Common myeloid progenitor, CD34-positive (primary cell): ENCODE measurements at regions not wholly inside any gene's neighbourhood (a gene's known extent, or its start where the extent isn't known, plus 50 kb on each side); places are given as distances from the start of the nearest gene placed in this dataset.
"Not testable (repeated sequence)": the region's sequence is repeated elsewhere in the genome, so short reads cannot be mapped to it uniquely, and the experiment has no call there.

Source experiments
- CTCF ChIA-PET: fragments of 350-600 bp; sonication (Branson Sonifier 250); formaldehyde crosslinking; loops from one replicate; lab custom pipeline; 2021; ENCODE audit warnings: antibody characterized with exemption; lab: Charles Lee
- POLR2A ChIA-PET: fragments of 350-600 bp; sonication (Branson Sonifier 250); formaldehyde crosslinking; loops from one replicate; lab custom pipeline; 2021; ENCODE audit warnings: antibody characterized with exemption; lab: Charles Lee
- DNase-seq, 3 donors: peaks; one replicate each; pipeline versions ENCODE4 v3.0.0 to v3.0.0-alpha.2; 2013
- H3K27ac ChIP-seq, 2 experiments: 1 replicate in 1 of 2; 2 replicates in 1 of 2; pipeline ENCODE4 v1.7.0; 2013; ENCODE audit warnings: inconsistent platforms in 2 of 2, low read length in 2 of 2, mild to moderate bottlenecking in 2 of 2, low read depth in 1 of 2, moderate library complexity in 1 of 2; ENCODE audit not compliant: severe bottlenecking in 2 of 2, insufficient read depth in 1 of 2, poor library complexity in 1 of 2
- H3K27me3 ChIP-seq, 5 experiments: replicated peaks in 2 of 5; 1 replicate in 3 of 5; 2 replicates in 2 of 5; pipeline versions ENCODE4 v1.6.1 to v1.7.0; 2013; ENCODE audit warnings: low read length in 4 of 5, mild to moderate bottlenecking in 2 of 5, moderate library complexity in 2 of 5, inconsistent platforms in 1 of 5; ENCODE audit not compliant: insufficient read depth in 5 of 5, control insufficient read depth in 4 of 5
- H3K36me3 ChIP-seq, 4 experiments: 1 replicate in 2 of 4; 2 replicates in 2 of 4; pipeline versions ENCODE4 v1.6.1 to v1.7.0; 2013; ENCODE audit warnings: low read length in 3 of 4, control low read depth in 1 of 4, mild to moderate bottlenecking in 1 of 4; ENCODE audit not compliant: control insufficient read depth in 4 of 4, insufficient read depth in 4 of 4
- H3K4me1 ChIP-seq, 4 experiments: 1 replicate in 3 of 4; 2 replicates in 1 of 4; pipeline versions ENCODE4 v1.6.1 to v1.7.1; 2013; ENCODE audit warnings: low read length in 3 of 4, mild to moderate bottlenecking in 3 of 4, control low read depth in 1 of 4, inconsistent platforms in 1 of 4, moderate library complexity in 1 of 4; ENCODE audit not compliant: control insufficient read depth in 4 of 4, insufficient read depth in 4 of 4; ENCODE audit errors: control extremely low read depth in 1 of 4
- H3K4me3 ChIP-seq, 7 experiments: 1 replicate in 4 of 7; 2 replicates in 3 of 7; pipeline versions ENCODE4 v1.5.1 to v1.7.0; 2013; ENCODE audit warnings: mild to moderate bottlenecking in 7 of 7, low read length in 6 of 7, moderate library complexity in 6 of 7, inconsistent platforms in 2 of 7, low read depth in 2 of 7, control low read depth in 1 of 7; ENCODE audit not compliant: insufficient read depth in 4 of 7, control insufficient read depth in 1 of 7; ENCODE audit errors: extremely low read depth in 1 of 7
- H3K9me3 ChIP-seq, 5 experiments: 1 replicate in 4 of 5; 2 replicates in 1 of 5; pipeline versions ENCODE4 v1.6.1 to v1.7.1; 2013; ENCODE audit warnings: low read length in 4 of 5, mild to moderate bottlenecking in 2 of 5, inconsistent platforms in 1 of 5, low read depth in 1 of 5, moderate library complexity in 1 of 5; ENCODE audit not compliant: control insufficient read depth in 4 of 5, insufficient read depth in 2 of 5; ENCODE audit errors: control extremely low read depth in 1 of 5
- WGBS: methylation state at CpG from one replicate; pipeline ENCODE4 v1.1.5; 2013; ENCODE audit not compliant: insufficient coverage; 5-methylcytosine and 5-hydroxymethylcytosine counted together

- H3K4me1 ChIP-seq, H3K9me3 ChIP-seq, POLR2A ChIA-PET, DNase-seq, H3K27ac ChIP-seq, CTCF ChIA-PET, H3K36me3 ChIP-seq, H3K4me3 ChIP-seq: not testable (repeated sequence)
- peaks cover 0 to 12% (median 2%) of the 10 kb centered on the region in 5 experiments for H3K27me3 ChIP-seq
- WGBS: no CpG with 5 or more reads among the region's 4 CpGs
Measured at GRCh38 chr16:5160010-5160409, 62.4 kb upstream of the EEF2KMT start.

- DNase-seq, H3K4me1 ChIP-seq, H3K27ac ChIP-seq, POLR2A ChIA-PET, H3K4me3 ChIP-seq, H3K36me3 ChIP-seq, H3K9me3 ChIP-seq, CTCF ChIA-PET: not testable (repeated sequence)
- peaks cover 0 to 12% (median 1%) of the 10 kb centered on the region in 5 experiments for H3K27me3 ChIP-seq
- 47% methylated on average over 2 of the region's 5 CpGs for WGBS
Measured at GRCh38 chr16:5159537-5159936, 61.9 kb upstream of the EEF2KMT start.

GRCh38 chr16:5158494-5158893 lies 60.9 kb upstream of the EEF2KMT start:
- CTCF ChIA-PET: no interaction called here
- peaks cover 0 to 2% (median 0%) of the 10 kb centered on the region in 5 experiments for H3K9me3 ChIP-seq
- H3K36me3 ChIP-seq: no peaks in the 10 kb centered on the region
- POLR2A ChIA-PET: no interaction called here
- H3K4me3 ChIP-seq: no peak overlapping the region
- no peak overlapping the region for H3K27ac ChIP-seq
- H3K27me3 ChIP-seq: peaks cover 0 to 12% (median 0%) of the 10 kb centered on the region in 5 experiments
- WGBS: 60% methylated on average over 1 of the region's 3 CpGs
- DNase-seq: no peak
- no peaks in the 10 kb centered on the region for H3K4me1 ChIP-seq

GRCh38 chr16:5156486-5156885 lies 58.9 kb upstream of the EEF2KMT start:
- peaks cover 0 to 12% (median 0%) of the 10 kb centered on the region in 5 experiments for H3K27me3 ChIP-seq
- H3K36me3 ChIP-seq, H3K4me3 ChIP-seq, H3K4me1 ChIP-seq, H3K27ac ChIP-seq, POLR2A ChIA-PET, CTCF ChIA-PET, H3K9me3 ChIP-seq, DNase-seq: not testable (repeated sequence)
- WGBS: 96% methylated on average over 3 of the region's 4 CpGs

- DNase-seq, H3K9me3 ChIP-seq, POLR2A ChIA-PET, H3K4me1 ChIP-seq, H3K4me3 ChIP-seq, H3K36me3 ChIP-seq, H3K27me3 ChIP-seq, CTCF ChIA-PET, H3K27ac ChIP-seq: not testable (repeated sequence)
- WGBS: no CpG with 5 or more reads among the region's 1 CpG
Measured at GRCh38 chr16:5154006-5154405, 56.4 kb upstream of the EEF2KMT start.

GRCh38 chr16:5151409-5151808 lies 53.8 kb upstream of the EEF2KMT start:
- H3K4me3 ChIP-seq, H3K27me3 ChIP-seq, H3K36me3 ChIP-seq, H3K27ac ChIP-seq, H3K4me1 ChIP-seq, H3K9me3 ChIP-seq, POLR2A ChIA-PET, DNase-seq, CTCF ChIA-PET: not testable (repeated sequence)
- WGBS: 100% methylated on average over 1 of the region's 2 CpGs
